ENCODE measurements at regions not wholly inside any gene's neighbourhood (a gene's known extent, or its start where the extent isn't known, plus 50 kb on each side); places are given as distances from the start of the nearest gene placed in this dataset.

- TF ChIP-seq CTCF (conservative IDR thresholded peaks at IDR 0.05): no peak
- TF ChIP-seq ZFX (IDR thresholded peaks at IDR 0.05): no peak
Measured at GRCh38 chr4:106496061-106496460, 127.5 kb upstream of the GIMD1 start.
